ENCODE measurements at regions not wholly inside any gene's neighbourhood (a gene's known extent, or its start where the extent isn't known, plus 50 kb on each side); places are given as distances from the start of the nearest gene placed in this dataset.
"Not testable (repeated sequence)": the region's sequence is repeated elsewhere in the genome, so short reads cannot be mapped to it uniquely, and the experiment has no call there.

DNA sequence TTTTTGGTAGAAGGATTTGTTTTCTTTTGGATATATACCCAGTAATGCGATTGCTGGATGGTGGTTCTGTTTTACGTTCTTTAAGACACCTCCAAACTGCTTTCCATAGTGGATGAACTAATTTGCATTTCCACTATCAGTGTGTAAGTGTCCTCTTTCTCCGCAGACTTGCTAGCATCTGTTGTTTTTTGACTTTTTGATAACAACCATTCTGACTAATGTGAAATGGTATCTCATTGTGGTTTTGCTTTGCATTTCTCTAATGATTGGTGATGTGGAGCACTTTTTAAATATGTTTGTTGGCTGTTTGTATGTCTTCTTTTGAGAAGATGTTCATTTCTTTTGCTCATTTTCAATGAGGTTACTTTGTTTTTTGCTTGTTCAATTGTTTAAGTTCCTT is 260.9 kb upstream of the CWC22 start:
- DNase-seq (no peak), ATAC-seq (ENCODE audit: low read depth in 2 of 2) (no peak)
- Mint-ChIP-seq H3K9me3 (peaks cover 5 to 25% (median 10%) of the 10 kb centered on the region in 7 donors), H3K4me1 (no peaks in the 10 kb centered on the region), H3K36me3 (peaks cover 0 to 4% of the 10 kb centered on the region in 2 donors), H3K4me3 (no peak overlapping the region), H3K27ac (no peak overlapping the region), H3K27me3 (no peaks in the 10 kb centered on the region)

DNA sequence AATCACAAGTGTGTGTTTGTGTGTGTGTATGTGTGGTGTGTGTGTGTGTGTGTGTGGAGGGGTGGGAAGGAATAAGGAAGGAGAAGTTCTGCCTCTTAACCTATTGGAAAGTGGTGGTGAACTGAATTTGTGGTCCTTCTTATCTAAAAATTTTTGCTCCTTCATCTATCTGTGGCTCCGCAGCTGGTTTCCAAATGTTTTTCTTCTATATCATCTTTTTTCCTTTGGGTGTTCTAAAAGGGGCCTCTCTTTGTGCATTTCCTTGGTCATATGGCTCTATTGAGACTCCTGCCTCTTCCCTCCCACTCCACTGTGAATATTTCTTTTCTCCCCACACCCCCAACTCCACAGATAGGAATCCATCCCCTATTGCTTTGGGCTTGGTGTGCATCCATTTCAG is 254.9 kb upstream of the CWC22 start:
- Mint-ChIP-seq H3K9me3 (peaks cover 0 to 9% (median 0%) of the 10 kb centered on the region in 7 donors), H3K4me3 (peak overlapping the region in 2 of 8 donors; percentile 31 to 36)
- DNase-seq: no peak

DNA sequence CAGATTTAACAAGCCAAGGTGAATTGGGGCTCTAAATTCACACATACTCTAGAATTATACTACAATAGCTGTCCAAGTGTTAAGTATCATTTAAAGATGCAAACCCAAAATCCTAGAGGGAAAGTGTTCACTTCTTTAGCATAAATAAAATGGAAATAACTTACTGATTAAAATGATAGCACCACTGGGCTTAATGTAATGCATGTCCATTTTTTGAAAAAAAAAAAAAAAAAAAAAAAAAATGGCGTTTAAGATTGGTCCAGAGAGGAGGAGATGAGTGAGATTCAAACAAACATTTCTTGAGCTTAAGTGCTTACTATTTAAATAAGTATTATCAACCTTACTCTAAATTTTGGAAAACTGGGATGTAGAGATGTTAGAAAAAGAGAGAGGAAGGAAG is 251.5 kb upstream of the CWC22 start:
- Mint-ChIP-seq H3K4me1 (peaks cover 5 to 9% (median 7%) of the 10 kb centered on the region in 3 donors), H3K4me3 (no peak overlapping the region), H3K27ac (no peak overlapping the region), H3K27me3 (no peaks in the 10 kb centered on the region), H3K36me3 (no peaks in the 10 kb centered on the region), H3K9me3 (peaks cover 0 to 1% (median 0%) of the 10 kb centered on the region in 7 donors)
- DNase-seq (no peak), ATAC-seq (ENCODE audit: low read depth in 2 of 2) (no peak)

More for the DNA sequence above, 254.9 kb upstream of the CWC22 start:
- ATAC-seq (ENCODE audit: low read depth in 2 of 2): no peak
- no peak overlapping the region for H3K27ac Mint-ChIP-seq
- no peaks in the 10 kb centered on the region for H3K36me3 Mint-ChIP-seq
- H3K4me1 Mint-ChIP-seq: peaks cover 5 to 9% (median 7%) of the 10 kb centered on the region in 3 donors
- no peaks in the 10 kb centered on the region for H3K27me3 Mint-ChIP-seq

DNA sequence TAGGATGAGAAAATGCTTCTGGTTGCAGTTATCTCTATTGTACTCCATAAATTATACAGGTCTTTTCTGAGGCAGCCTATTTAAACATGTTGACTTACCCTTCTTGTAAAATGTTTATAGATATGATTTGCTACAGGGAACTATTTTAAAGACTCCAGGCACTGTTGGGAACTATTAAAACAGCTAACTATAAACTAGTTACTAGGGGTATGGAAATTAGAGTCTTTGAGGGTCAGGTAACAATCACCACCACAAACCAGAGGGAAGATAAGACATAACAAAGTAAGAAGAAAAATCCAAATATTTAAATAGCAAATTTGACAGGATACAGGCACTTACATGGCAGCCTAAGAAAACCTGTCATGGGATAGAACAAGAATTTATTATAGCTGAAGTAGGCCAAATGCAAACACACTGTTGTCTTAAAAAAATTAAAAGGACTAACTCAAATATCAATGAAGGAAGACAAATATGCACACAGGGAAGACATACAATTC is 251.0 kb upstream of the CWC22 start:
- DNase-seq (no peak), ATAC-seq (ENCODE audit: low read depth in 2 of 2) (no peak)
- Mint-ChIP-seq H3K27me3 (no peaks in the 10 kb centered on the region), H3K36me3 (no peaks in the 10 kb centered on the region), H3K4me1 (peaks cover 5 to 9% (median 7%) of the 10 kb centered on the region in 3 donors), H3K9me3 (peaks cover 0 to 1% (median 0%) of the 10 kb centered on the region in 7 donors), H3K4me3 (no peak overlapping the region), H3K27ac (no peak overlapping the region)

DNA sequence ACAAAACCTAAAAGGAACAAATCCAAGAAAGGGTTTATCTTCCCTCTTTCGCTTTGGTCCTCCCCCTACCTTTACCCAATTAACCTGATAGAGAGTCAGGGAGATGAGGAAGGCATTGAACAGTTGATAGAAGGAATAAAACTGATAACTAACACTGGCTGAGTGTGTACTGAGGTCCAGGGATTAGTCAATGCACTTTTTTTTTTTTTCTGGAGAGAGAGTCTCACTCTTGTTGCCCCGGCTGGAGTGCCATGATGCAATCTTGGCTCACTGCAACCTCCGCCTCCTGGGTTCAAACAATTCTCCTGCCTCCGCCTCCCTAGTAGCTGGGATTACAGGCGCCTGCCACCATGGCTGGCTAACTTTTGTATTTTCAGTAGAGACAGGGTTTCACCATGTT is 250.2 kb upstream of the CWC22 start:
- Mint-ChIP-seq H3K4me3 (no peak overlapping the region), H3K27ac (peak overlapping the region in 1 of 6 donors; percentile 3), H3K4me1 (peaks cover 5 to 9% (median 7%) of the 10 kb centered on the region in 3 donors), H3K27me3 (no peaks in the 10 kb centered on the region), H3K9me3 (peaks cover 0 to 5% (median 0%) of the 10 kb centered on the region in 7 donors), H3K36me3 (no peaks in the 10 kb centered on the region)
- ATAC-seq (ENCODE audit: low read depth in 2 of 2) (no peak), DNase-seq (no peak)

DNA sequence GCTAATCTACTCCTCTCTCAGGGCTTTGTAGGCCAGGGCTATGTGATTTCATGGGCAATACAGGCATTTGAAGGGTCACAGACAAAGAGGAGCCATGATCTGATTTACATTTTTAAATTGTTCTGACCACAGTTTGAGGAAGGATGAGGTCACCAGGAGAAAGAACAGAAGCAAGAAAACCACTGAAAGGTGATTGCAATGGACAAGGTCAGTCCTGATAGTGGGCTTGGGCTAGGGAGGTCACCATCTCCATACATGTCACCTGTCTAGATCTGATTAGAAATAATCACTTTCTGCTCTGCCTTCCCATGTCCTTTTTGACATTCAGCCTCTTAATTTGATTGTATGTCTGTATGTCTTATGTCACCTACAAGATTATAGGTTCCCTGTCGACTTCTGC is 248.9 kb upstream of the CWC22 start:
- H3K27me3 Mint-ChIP-seq: no peaks in the 10 kb centered on the region
- peaks cover under 1 to 4% (median 3%) of the 10 kb centered on the region in 3 donors for H3K4me1 Mint-ChIP-seq
- H3K36me3 Mint-ChIP-seq: no peaks in the 10 kb centered on the region
- ATAC-seq (ENCODE audit: low read depth in 2 of 2): no peak
- no peak for DNase-seq
- no peak overlapping the region for H3K4me3 Mint-ChIP-seq
- H3K27ac Mint-ChIP-seq: no peak overlapping the region
- peaks cover 0 to 5% (median 0%) of the 10 kb centered on the region in 7 donors for H3K9me3 Mint-ChIP-seq

DNA sequence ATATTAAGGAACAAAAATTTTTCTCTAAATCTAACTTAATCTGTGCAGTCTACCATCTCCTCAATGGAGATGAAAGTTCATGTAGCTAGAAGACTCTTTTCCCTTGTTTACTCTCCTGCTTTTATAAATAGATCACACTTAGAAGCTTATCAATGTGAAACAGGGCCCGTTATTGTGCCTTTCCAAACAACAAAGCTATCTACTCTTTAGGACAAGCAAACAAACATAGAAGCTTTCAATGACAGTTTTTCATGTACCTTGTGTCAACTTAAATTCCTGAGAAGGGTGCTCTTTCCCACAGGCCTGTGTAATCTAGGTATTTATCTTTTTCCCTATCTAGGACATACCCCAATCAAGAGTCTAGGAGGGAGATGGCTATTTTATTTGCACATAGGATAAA is 247.8 kb upstream of the CWC22 start:
- H3K27me3 Mint-ChIP-seq: peaks cover 0 to 3% (median 0%) of the 10 kb centered on the region in 3 donors
- no peak overlapping the region for H3K4me3 Mint-ChIP-seq
- DNase-seq (no peak), ATAC-seq (ENCODE audit: low read depth in 2 of 2) (no peak)
- no peaks in the 10 kb centered on the region for H3K36me3 Mint-ChIP-seq
- peaks cover 0 to 5% (median 0%) of the 10 kb centered on the region in 7 donors for H3K9me3 Mint-ChIP-seq
- H3K4me1 Mint-ChIP-seq: no peaks in the 10 kb centered on the region
- H3K27ac Mint-ChIP-seq: no peak overlapping the region

DNA sequence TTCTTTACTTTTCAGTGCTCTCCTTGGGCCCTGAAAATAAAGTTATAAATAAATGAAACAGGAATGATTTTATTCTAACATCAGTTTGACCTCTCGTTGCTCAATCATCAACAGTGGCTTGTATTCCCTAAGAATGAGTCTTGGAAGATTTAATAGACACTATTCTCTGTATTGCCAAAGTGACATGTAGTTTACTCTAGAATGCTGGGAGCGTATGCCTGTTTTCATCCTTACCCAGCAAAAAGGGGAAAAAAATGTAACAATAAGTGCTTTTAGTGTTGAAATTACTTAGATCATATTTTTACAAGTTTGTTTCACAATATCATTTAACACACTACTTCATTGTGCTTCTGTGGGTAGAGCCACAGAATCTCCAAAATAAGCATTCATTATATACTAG is 240.6 kb upstream of the CWC22 start:
- Mint-ChIP-seq H3K27me3 (peaks cover 0 to 3% (median 0%) of the 10 kb centered on the region in 3 donors), H3K4me3 (no peak overlapping the region), H3K36me3 (no peaks in the 10 kb centered on the region), H3K4me1 (no peaks in the 10 kb centered on the region), H3K27ac (no peak overlapping the region), H3K9me3 (peaks cover 0 to 4% (median 0%) of the 10 kb centered on the region in 7 donors)
- no peak for DNase-seq
- no peak for ATAC-seq (ENCODE audit: low read depth in 2 of 2)

DNA sequence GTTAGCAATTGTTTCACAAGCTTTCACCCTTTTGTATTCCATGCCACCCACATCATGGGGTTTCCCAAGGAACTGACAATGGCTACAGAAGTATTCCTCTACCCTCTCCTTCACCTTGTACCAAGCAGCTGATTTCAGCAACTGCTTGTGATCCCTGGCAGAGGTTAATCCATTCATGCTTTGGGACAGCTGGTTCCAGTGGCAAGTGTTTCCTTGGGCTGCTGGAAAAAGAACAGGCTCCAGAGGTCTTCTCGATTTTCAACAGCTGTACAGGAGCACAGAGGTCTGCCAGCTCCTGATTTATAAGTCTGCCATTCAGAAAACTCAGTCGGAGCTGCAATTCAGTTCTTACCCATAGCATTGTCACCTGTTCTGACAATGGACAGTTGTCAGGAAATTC is 239.2 kb upstream of the CWC22 start:
- no peaks in the 10 kb centered on the region for H3K36me3 Mint-ChIP-seq
- peaks cover 0 to 1% (median 0%) of the 10 kb centered on the region in 7 donors for H3K9me3 Mint-ChIP-seq
- DNase-seq: no peak
- H3K4me1 Mint-ChIP-seq: no peaks in the 10 kb centered on the region
- ATAC-seq (ENCODE audit: low read depth in 2 of 2): no peak
- no peak overlapping the region for H3K27ac Mint-ChIP-seq
- H3K27me3 Mint-ChIP-seq: peaks cover 0 to 3% (median 0%) of the 10 kb centered on the region in 3 donors
- no peak overlapping the region for H3K4me3 Mint-ChIP-seq

DNA sequence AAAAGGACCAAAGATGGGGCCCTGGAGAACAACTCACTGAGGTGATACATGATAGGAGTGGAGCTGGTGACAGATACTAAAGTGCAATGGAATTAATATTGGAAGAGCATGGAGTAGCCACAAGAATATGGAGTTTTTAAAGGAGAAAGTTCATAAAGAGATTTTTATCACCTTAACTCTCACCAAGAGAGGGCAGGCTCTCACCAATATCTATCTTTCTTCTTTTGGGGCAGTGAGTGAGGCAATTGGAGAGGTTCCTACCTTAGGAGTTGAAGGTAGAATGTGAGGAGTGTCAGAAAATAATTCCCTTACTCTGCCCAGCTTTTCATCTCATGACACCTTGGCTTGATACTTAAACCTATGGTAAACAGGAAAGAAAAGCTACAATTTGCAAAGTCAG is 233.7 kb upstream of the CWC22 start:
- H3K4me1 Mint-ChIP-seq: no peaks in the 10 kb centered on the region
- peaks cover 0 to 6% (median 0%) of the 10 kb centered on the region in 7 donors for H3K9me3 Mint-ChIP-seq
- DNase-seq (no peak), ATAC-seq (ENCODE audit: low read depth in 2 of 2) (no peak)
- H3K27me3 Mint-ChIP-seq: peaks cover 0 to 3% (median 0%) of the 10 kb centered on the region in 3 donors
- no peaks in the 10 kb centered on the region for H3K36me3 Mint-ChIP-seq
- no peak overlapping the region for H3K27ac Mint-ChIP-seq
- no peak overlapping the region for H3K4me3 Mint-ChIP-seq

DNA sequence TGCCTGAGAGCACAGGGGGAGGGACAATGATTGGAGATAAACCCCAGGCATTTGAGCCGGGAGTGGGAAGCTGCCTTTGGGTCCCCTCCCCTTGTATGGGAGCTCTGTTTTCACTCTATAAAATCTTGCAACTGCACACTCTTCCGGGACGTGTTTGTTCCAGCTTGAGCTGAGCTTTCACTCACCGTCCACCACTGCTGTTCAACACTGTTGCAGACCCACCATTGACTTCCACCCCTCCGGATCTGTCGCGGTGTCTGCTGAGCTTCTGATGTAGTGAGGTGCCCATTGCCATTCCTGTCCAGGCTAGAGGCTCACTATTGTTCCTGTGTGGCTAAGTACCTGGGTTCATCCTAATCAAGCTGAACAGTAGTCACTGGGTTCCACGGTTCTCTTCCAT is 231.6 kb upstream of the CWC22 start:
- Mint-ChIP-seq H3K27me3 (peaks cover 0 to 3% (median 0%) of the 10 kb centered on the region in 3 donors), H3K4me1 (no peaks in the 10 kb centered on the region), H3K27ac (no peak overlapping the region), H3K9me3 (peaks cover 0 to 6% (median 0%) of the 10 kb centered on the region in 7 donors), H3K36me3 (no peaks in the 10 kb centered on the region), H3K4me3 (no peak overlapping the region)
- no peak for DNase-seq
- no peak for ATAC-seq (ENCODE audit: low read depth in 2 of 2)

DNA sequence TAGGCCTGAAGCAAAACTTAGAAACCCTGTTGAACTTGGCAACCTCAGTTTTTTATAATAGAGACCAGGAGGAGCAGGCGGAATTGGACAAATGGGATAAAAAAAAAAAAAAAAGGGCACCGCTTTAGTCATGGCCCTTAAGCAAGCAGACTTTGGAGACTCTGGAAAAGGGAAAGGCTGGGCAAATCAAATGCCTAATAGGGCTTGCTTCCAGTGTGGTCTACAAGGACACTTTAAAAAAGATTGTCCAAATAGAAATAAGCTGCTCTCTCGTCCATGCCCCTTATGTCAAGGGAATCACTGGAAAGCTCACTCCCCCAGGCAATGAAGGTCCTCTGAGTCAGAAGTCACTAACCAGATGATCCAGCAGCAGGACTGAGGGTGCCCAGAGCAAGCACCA is 229.0 kb upstream of the CWC22 start:
- ATAC-seq (ENCODE audit: low read depth in 2 of 2); H3K27me3 Mint-ChIP-seq; H3K4me1 Mint-ChIP-seq; H3K9me3 Mint-ChIP-seq; H3K4me3 Mint-ChIP-seq; DNase-seq; H3K27ac Mint-ChIP-seq; H3K36me3 Mint-ChIP-seq: not testable (repeated sequence)

DNA sequence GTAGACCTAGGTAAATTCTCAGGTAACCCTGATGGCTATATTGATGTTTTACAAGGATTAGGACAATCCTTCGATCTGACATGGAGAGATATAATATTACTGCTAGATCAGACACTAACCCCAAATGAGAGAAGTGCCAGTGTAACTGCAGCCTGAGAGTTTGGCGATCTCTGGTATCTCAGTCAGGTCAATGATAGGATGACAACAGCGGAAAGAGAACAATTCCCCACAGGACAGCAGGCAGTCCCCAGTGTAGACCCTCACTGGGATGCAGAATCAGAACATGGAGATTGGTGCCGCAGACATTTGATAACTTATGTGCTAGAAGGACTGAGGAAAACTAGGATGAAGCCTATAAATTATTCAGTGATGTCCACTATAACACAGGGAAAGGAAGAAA is 228.4 kb upstream of the CWC22 start:
- DNase-seq; H3K36me3 Mint-ChIP-seq; H3K4me1 Mint-ChIP-seq; H3K27ac Mint-ChIP-seq; H3K4me3 Mint-ChIP-seq; ATAC-seq (ENCODE audit: low read depth in 2 of 2); H3K9me3 Mint-ChIP-seq; H3K27me3 Mint-ChIP-seq: not testable (repeated sequence)

DNA sequence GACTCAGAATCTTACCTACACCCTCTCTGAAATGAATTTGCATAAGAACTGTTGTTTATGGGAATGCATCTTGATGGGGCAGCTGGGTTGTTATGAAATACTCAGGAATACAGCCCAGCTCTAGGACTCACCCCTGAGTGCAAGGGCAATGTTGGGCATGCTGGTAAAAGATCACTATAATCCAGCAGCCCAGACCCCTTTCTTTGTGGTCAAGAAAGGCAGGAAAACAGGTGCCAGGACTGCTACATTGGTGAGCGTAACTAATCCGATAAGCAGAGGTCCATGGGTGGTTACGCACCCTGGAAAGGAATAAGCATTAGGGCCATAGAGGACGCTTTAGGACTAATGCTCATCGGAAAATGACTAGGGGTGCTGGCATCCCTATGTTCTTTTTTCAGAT is 227.9 kb upstream of the CWC22 start:
- DNase-seq; H3K36me3 Mint-ChIP-seq; H3K9me3 Mint-ChIP-seq; ATAC-seq (ENCODE audit: low read depth in 2 of 2); H3K27me3 Mint-ChIP-seq; H3K27ac Mint-ChIP-seq; H3K4me1 Mint-ChIP-seq; H3K4me3 Mint-ChIP-seq: not testable (repeated sequence)

DNA sequence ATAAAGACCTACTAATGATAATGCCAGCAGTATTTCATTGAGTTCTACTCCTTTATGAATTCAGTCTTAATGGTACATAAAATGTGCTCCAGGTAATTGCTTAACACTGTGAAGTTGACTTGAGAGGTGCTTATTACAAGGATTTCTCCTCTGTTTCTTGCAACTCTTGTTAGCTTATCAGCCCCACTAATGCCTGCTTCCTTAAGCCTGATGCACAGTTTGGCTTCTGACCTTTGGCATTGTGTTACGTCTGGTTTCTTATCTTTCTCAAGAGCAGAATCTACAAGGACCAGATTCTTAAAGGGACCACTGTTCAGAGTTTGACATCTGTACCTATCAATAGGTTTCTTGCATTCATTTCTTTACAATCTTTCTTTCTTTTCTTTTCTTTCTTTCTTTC is 223.9 kb upstream of the CWC22 start:
- Mint-ChIP-seq H3K9me3 (peaks cover 0 to 9% (median 0%) of the 10 kb centered on the region in 7 donors), H3K4me1 (no peaks in the 10 kb centered on the region), H3K27ac (no peak overlapping the region), H3K36me3 (no peaks in the 10 kb centered on the region), H3K4me3 (no peak overlapping the region), H3K27me3 (no peaks in the 10 kb centered on the region)
- ATAC-seq (ENCODE audit: low read depth in 2 of 2) (no peak), DNase-seq (no peak)
